ENCODE measurements at regions not wholly inside any gene's neighbourhood (a gene's known extent, or its start where the extent isn't known, plus 50 kb on each side); places are given as distances from the start of the nearest gene placed in this dataset.

DNA sequence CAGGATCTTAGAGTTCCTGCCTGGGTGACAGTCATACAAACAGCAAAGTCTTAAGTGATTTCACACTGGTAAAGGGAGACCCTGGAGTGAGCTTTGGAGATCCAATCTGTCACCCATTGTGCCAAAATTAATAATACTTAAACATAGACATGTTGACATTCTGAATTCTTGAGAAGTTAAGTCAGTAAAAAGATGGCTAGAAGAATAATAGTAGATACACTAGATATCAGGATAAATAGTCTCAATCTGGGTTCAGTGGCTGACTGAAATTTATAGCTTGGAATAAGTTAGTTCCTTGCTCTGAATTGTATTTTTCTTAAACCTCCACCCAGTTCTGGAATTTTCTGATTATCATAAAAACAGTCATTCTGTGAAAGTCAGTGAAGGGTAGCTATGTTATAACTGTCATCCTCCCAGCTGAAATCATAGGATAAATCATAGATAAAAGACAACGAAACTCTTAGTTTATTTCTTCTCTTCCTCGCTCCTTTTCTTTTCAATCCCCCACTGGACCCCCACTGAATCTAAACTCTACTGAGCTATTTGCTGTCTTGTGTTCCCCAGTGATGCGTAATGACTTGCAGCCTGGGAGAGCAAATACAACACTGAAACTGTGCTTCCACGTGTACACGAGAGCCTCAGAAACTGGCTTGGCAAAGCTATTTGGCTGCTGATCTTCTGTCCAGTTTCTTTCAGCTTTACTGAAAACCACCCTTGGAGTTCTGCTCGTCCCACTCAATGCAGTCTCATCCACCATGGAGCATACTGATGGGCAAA lies 175.4 kb upstream of the TP63 start:
- DNase-seq = no peak

DNA sequence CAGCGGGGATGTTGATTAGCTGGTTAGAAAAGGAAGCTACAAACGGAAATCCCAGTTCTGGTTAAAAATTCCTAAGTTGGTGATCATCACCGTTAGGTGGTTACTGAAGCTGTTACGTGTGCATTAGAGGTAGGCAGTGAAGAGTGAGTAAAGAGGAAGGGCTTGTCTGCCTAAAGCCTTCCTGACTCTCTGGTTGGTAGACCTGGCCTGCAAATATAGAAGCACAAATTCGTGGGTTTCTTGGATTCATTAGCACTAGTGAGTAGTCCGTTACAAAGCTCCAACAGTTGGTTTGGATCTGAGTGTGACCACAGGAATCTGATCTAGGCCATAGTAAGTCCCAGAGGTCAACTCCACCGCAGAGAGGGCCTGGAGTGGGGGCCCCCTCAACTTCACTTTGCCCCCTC lies 174.0 kb upstream of the TP63 start:
- DNase-seq = no peak

DNA sequence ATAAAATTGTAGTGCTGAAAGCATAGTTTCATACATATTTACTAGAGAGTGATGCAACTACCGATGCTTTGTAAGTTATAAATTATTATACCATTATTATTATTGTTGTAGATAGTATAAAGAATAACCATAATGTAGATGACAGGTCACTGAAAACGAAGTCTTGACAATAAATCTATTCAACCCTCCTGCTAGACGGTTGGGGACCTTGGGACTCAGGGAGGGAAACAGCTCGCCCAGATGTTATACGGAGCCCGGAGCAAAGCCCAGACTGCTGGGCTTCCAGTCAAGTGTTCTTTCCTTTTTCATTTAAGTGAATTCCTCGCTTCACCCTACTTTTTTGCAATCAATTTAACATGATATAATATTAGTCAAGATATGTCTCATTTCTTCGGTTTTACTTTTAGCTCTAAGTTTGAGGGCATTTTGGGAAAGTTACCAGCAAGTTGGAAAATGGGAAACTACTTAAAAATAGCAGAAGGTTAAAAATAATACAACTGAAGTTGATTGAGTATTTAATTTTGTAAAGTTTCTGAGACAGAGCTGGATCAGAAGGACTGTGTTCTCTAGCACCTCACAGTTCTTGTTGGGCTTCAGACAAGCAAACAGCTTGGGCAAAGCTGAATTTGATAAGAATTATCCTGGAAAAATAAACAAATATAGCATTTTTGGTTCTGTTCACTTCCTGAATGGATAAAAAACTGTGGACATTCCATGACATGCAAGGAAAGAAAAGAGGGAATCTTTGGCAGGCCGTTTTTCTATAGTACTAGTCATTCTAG lies 173.4 kb upstream of the TP63 start:
- DNase-seq = no peak

DNA sequence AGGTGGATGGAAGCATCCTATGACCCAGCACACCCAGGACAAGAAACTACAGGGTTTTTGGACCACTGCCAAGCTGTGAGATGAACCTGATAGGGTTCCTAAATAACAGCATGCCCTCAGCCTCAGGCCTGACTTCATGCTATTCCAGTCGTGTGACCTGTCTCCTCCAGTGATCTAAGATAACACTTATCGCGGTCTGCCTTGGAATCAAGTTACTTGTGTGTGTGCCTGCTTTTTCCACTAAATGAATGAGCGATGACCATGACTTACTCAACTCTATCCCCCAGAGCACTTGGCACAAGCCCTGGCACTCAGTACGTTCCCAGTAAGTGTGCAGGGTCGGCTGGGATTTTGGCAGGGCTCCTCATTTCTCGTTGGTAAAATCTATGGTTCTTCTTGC lies 172.7 kb upstream of the TP63 start:
- DNase-seq = no peak

DNA sequence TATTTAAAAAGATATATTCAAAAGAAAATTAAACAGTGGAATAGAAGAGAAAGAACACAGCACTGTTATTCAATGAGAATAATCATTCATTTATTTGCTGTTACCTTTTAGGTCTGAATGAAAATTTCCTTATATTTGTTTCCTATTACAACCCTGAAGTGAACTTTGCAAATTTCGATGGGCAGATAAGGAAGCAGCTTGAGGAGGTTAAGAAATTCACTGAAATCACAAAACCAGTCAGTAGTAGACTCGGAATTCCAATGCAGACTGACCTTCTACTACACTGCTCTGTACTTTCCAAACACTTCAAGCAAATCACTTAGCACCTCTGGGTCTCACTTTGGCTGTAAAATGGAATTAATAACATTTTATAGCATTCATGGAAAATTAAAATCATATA lies 172.0 kb upstream of the TP63 start:
- no peak for DNase-seq

DNA sequence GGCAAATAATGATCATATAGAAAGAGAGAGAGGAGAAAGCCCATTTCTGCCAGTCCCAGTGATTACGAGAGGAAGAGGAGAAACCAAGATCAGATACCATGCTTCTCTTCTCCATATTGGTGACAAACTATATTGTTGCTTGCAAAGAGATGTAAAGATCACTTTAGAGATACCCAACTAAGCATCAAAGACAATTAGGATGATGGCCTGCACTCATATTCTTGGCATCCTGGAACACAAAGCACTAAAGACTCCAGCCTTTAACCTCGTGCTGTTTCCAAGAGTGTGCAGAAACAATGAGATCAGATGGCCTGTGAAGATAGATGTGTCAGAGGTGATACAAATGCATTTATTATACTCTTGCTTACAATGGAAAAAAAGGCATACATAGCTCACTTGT lies 170.7 kb upstream of the TP63 start:
- DNase-seq = no peak

DNA sequence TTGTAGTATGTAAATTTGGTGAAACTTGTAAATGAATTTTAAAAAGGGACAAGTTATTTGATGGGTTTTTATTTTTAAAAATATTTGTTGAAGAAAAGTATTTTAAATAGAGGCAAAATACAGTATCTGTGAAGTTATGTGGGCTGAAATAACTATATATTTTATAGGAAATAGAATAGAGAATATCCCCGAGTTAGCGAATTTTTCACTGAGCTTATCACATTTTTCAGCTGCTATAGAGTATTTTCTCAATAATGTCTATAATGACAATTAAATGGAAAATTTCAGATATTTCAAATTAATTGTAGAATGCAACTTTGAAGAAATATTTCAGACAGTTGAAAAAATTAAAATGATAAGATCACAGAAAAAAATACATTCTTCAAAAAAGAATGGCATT lies 166.4 kb upstream of the TP63 start:
- DNase-seq = no peak

DNA sequence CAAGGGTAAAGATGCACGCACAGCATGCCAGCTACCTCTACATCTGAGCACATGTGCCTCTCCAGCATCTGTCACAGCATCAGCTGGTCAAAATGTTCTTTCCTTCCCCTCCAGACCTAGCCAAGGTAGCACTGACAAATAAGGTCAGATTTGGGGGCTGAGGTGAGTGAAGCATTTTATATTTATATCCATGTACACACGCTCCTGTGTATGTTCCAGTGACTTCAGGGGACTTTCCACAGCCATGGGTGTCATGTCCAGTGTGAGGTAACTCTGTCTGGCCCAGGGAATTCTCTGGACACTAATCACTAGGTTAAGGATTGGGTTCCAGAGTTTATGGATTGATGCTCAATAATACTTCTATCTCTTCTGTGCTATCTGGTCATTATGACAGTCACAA lies 165.2 kb upstream of the TP63 start:
- no peak for DNase-seq

DNA sequence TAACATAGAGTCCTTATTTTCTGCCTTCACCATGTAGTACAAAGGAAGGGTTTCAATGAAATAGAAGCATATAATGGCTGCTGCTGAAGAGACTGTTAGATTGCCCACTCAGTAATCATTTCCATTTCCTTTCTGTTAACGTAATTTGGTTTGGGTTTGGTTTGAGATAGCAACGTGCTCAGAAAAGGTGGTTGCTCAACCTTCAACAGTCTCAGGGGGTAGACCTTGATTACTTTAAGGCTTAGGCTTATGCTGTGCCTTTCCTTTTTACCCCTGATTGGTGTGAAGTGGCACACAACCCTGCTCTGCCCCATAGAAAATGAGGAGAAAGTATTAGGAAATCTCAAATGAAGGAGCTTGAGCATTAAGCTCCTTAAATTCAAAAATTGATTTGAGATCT lies 163.7 kb upstream of the TP63 start:
- DNase-seq = peak; percentile 97

DNA sequence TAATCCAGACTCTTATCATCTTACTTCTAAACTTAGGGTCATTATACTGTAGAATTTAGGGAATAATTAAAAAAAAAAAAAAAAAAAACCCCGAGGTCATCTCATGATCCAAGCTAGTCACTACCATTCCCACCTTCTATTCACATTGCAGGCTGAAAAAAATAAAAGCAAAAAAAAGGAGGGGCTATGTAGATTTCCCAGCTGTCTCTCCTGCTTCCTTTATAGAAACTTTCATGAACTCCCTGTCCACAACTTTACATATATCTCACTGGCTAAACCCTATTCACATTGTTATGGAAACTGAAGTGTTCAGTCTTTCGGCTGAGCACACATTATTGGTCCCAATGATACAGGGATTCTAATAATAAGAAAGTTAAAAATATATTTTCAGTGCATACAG lies 156.2 kb upstream of the TP63 start:
- no peak for DNase-seq

DNA sequence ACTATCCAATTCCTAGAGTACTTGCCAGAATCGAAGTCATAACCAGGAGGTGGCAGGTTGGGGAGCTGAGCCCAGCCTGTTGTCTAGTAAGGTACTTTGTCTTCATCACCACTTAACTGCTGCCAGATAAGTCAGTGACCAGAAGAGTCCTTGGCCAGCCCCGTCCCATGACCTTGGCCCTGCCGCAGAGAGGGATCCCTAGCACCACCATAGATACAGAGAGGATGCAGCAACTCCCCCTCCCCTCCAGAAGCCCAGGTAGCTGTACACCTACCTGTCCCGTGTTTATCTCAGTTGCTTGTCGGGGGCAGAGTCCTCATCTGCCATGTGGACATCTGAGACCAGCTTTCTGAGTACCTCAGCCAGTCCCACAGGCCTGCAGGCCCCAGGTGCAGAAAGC lies 153.6 kb upstream of the TP63 start:
- DNase-seq = no peak

DNA sequence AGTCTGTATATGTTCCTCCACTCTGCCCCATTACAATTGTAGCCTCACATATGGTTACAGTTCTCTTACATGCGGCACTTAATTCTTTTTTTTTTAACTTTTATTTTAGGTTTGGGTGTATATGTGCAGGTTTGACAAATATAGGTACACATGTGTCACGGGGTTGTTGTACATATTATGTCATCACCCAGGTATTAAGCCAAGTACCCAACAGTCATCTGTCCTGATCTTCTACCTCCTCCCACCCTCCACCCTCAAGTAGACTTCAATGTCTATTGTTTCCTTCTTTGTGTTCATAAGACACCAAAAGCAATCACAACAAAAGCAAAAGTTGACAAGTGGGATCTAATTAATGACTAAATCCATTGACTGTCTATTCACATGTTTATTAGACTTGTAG lies 144.6 kb upstream of the TP63 start:
- no peak for DNase-seq

DNA sequence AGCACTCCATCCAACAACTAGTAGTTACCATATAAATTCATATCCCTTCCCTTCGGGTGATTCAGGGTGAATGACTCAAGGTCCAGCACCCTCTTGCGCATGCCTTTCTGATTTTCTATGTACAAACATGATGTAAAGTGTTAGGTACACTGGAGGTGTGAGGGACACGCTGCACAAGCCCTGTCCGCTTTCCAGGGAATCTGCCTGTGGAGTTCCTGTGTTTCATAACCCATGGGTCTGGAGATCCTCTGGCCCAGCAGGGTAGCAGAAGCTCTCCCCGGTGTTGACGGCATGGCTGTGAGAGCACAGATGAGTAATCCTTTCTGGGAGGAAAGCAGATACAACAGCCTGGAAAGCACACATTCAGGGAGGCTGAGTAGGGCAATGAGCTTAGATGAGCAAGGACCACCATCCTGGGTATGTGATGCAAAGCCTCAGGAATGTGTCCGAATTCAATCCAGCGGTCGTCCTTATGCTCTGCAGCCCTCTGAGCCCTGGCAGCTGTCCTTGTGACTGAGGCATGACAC lies 142.9 kb upstream of the TP63 start:
- no peak for DNase-seq

DNA sequence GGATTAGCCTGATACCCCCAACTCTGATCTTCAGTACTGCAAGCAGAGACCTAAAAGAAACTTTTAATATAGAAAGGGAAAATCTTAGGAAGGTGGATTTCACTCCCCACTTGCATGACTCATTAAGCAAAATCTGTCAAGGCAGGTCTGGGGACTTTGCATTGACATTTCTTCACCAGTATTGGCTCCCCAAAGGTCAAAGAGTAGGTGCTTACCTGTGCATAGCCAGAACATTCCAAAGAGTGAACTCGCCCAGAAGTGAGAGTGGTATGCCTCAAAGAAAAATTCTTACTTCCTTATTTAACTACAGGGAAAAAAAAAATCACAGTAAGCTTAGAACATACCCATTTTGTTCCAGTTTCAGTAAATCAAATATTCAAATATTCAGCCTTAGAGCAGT lies 140.9 kb upstream of the TP63 start:
- DNase-seq = no peak

DNA sequence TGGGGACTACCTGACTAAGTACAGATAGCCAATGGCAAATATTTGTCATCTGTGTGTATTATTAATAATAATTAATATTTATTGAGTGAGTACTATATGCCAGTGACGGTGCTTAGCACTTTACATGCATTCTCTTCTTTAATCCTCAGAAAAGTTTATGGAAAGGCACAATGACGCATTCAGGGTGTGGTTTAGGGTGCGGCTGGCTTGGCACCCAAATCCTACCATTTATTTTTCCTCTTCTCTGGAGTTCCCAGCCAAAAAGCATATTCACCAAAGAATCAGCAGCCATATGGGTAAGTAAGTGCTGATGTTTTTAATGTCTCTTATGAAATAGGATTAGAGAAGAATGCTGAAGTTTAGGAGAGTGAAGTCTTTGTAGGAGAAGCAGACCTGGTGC lies 140.4 kb upstream of the TP63 start:
- no peak for DNase-seq

DNA sequence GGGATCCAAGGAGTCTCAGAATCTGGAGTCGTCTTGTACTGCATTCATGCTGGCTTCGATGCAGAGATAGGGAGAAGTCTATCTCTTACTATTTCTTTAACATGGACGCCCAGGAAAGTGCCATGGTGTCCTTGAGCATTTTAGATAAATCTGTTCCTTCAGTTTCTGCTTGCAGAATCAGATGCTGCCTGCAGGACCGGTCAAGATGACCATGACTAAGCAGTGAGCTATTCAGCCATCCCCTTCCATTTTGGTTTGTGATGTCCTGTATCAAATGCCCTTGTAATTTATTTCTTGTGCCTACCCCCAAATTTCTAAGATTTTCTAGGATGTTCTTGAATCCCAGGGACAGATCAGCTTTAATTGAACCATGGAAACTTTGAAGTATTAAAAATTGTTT lies 139.4 kb upstream of the TP63 start:
- no peak for DNase-seq

DNA sequence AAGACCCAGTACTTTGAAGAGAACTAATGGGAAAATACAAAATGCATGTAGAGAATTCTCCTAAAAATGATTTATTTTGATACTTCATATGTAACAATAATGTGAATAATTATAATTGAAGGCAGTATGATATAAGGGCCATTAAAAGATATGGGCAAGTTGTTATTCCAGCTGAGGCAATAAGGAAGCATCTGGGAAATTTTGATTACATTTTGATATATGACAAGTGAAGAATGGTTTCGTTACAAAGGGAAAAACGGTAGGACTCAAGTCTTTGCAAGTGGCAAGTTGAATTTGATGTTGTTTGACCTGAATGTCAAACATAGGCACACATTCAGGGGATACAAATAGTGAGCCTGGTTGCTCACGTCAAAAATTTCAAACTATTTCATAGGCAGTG lies 137.9 kb upstream of the TP63 start:
- DNase-seq = no peak

DNA sequence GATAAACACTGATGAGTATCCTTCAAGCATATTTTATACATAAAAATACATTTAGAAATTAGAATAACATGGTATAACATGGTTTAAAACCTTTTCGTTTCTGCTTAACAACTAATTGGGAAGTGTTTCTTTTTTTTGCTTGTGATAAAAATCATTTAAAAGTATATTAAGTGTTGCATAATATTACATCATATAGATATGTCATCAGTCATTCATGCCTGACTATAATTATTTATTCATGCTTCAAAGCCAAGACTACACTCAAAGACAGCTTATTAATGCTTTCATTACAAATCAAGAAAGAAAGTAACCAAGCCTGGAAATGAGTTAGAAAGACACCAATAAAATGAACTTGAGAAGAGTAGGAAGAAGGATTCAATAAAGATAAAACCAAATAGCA lies 136.6 kb upstream of the TP63 start:
- no peak for DNase-seq

DNA sequence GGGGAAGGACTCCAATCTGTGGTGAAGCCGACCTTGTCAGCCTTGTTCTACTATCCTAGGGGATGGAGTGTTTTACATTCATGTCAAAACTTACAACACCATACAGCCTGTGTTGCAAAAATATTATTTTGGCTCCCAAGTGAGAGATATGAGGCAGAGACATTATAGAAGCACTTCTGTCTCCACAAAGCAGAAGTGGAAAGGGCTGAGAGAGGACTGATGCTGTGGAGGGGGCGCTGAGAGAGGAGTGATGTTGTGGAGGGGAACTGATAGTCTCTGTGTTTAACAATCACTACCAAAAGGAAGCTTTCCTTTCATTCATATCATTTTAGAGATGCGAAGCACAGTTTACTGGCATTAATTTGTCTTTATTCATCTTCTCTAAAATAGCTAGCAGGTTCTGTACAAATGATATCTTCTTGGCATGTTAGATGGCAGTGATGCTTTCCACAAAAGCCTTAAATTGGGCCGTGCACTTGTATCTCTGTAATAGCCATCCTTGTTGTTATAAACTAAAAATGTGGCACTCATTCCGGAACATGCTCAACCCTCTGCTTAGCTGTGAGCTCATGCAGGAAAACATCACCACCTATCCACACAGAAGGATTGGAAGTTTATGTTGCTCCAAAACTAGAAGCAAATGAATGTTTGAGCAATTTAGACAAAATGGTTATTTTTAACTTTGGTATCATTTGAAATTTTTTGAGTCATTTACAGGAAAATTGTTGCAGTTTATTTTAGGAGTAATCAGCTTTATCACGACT lies 134.6 kb upstream of the TP63 start:
- no peak for DNase-seq

DNA sequence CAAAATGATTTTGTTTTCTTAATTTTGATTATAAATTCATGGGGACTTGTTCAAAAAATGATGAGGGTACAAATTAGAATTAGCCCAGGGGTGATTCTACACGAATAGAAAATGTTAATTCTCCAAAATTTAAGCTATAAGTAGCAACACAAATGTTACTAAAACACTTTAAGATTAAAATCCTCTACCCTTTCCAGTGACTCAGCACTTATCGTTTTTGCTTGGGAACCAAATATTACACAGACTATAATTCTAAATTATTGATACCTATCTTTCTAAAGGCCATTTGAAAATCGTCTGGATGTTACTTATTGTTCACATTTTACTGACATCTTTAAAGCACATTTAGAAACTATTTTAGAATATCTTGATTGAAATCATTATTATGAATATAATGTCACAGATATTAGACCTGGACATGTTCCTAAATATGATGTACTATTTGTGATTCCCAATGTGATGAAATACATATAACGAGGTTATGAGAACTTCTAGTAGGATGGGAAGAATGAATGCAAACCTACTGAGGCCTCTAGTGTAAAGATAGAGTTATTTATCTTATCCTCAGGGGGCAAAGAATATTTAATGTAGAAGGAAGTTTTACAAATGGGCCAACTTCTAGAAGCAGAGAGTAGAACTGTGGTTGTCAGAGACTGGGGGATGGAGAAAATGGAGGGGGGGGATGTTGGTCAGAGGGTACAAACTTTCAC lies 132.0 kb upstream of the TP63 start:
- no peak for DNase-seq

DNA sequence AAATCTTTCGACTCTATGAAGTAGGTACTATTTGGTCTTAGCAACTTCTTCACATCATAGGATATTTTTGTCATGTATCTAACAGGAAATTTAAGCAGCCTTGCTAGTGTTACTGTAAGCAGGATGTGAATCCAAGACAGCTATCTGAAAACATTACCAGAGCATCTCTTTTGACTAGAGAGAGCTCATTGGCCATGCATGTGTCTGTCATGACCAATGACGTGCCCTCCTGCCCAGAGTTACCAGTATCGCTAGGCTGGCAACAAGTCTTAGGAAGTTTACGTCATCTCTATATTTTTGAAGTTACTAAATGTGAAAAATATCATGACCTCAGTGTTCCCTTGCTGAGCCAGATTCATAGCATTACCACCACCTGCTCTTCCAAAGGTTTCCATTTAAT lies 130.9 kb upstream of the TP63 start:
- no peak for DNase-seq

DNA sequence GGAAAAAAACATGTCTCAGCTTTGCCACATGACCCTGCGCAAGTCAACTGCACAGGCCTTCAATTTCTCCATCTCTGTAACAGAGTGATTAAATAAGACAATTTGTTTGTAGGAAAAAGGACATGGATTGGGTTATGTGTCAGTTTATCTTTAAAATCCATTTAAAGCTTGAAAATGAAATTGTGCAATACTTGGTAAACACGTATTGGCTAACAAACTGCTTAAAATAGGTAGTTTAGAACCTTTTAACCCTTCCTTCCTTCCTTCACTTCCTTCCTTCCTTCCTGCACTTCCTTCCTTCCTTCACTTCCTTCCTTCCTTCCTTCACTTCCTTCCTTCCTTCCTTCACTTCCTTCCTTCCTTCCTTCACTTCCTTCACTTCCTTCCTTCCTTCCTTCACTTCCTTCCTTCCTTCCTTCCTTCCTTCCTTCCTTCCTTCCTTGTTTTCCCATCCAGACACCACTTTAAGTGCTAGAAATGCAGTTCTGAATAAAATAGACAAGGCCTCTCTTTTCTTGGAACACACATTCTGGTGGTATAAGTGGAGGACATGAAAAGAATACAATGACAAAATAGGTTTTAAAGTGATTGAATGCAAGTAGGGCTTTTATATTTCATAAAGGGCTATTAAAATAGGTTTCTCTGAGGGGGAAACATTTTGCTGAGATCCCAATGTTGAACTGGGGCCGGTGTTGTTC lies 130.2 kb upstream of the TP63 start:
- DNase-seq = no peak
